Kidney epithelial cell (primary cell): ENCODE measurements at regions not wholly inside any gene's neighbourhood (a gene's known extent, or its start where the extent isn't known, plus 50 kb on each side); places are given as distances from the start of the nearest gene placed in this dataset.
A peak's percentile ranks its signal among the peaks of the same experiment; 100 is the strongest.

Experiments used
- DNase-seq: peaks from one replicate; pipeline ENCODE4 v3.0.0-alpha.2; 2010; ENCODE audit warnings: low read depth
- H3K27me3 ChIP-seq: 2 replicates; pipeline ENCODE4 v1.6.0; 2011; ENCODE audit warnings: low read length; ENCODE audit not compliant: control insufficient read depth, insufficient read depth
- H3K36me3 ChIP-seq: 2 replicates; pipeline ENCODE4 v1.5.1; 2011; ENCODE audit warnings: low read length; ENCODE audit not compliant: control insufficient read depth, insufficient read depth
- H3K4me3 ChIP-seq: 2 replicates; pipeline ENCODE4 v1.5.1; 2011; ENCODE audit warnings: low read depth, mild to moderate bottlenecking, control low read depth, low read length
- TF ChIP-seq, protein P1 (sequence below): IDR thresholded peaks from 2 replicates; pipeline ENCODE4 v1.5.1; 2011; ENCODE audit warnings: mild to moderate bottlenecking, moderate library complexity, low read length, control low read depth, inconsistent platforms; ENCODE audit not compliant: insufficient read depth, poor library complexity, severe bottlenecking

DNA sequence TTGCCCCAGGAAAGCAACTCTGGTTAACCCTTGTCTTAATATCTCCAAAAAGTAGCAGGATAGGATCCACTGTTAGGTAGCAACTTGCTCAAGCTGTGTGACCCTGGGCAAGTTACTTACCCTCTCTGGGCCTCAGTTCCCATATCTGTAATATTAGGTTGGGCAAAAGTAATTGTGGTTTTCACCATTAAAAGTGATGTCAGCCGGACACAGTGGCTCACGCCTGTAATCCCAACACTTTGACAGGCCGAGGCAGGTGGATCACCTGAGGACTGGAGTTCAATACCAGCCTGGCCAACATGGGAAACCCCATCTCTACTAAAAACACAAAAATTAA, 179.3 kb downstream of the FOXL1 start:
- TF ChIP-seq, protein P1, sequence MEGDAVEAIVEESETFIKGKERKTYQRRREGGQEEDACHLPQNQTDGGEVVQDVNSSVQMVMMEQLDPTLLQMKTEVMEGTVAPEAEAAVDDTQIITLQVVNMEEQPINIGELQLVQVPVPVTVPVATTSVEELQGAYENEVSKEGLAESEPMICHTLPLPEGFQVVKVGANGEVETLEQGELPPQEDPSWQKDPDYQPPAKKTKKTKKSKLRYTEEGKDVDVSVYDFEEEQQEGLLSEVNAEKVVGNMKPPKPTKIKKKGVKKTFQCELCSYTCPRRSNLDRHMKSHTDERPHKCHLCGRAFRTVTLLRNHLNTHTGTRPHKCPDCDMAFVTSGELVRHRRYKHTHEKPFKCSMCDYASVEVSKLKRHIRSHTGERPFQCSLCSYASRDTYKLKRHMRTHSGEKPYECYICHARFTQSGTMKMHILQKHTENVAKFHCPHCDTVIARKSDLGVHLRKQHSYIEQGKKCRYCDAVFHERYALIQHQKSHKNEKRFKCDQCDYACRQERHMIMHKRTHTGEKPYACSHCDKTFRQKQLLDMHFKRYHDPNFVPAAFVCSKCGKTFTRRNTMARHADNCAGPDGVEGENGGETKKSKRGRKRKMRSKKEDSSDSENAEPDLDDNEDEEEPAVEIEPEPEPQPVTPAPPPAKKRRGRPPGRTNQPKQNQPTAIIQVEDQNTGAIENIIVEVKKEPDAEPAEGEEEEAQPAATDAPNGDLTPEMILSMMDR: no peak
- no peaks in the 10 kb centered on the region for H3K36me3 ChIP-seq
- H3K4me3 ChIP-seq: no peak overlapping the region
- H3K27me3 ChIP-seq: peaks cover 2% of the 10 kb centered on the region
- no peak for DNase-seq

DNA sequence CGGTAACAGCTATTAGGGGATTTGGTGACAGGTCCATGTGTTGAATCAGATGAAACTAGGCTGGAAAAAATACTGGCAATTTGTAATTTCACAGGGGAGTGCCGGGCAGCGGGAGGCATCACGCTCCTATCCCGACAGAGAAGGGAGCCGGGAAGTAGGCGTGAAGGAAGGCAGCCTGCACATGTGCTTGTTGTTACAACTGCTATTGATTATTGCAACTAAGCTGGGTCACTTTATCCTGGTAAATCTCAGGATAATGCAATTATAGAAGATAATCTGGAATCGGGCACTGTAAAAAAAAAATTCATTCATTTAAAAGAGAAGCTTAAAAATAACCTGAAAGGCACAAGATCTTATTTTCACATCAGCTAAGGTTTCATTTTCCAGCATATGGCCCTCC, 180.6 kb downstream of the FOXL1 start:
- TF ChIP-seq, protein P1: no peak
- peaks cover 2% of the 10 kb centered on the region for H3K27me3 ChIP-seq
- no peak for DNase-seq
- no peak overlapping the region for H3K4me3 ChIP-seq
- no peaks in the 10 kb centered on the region for H3K36me3 ChIP-seq

DNA sequence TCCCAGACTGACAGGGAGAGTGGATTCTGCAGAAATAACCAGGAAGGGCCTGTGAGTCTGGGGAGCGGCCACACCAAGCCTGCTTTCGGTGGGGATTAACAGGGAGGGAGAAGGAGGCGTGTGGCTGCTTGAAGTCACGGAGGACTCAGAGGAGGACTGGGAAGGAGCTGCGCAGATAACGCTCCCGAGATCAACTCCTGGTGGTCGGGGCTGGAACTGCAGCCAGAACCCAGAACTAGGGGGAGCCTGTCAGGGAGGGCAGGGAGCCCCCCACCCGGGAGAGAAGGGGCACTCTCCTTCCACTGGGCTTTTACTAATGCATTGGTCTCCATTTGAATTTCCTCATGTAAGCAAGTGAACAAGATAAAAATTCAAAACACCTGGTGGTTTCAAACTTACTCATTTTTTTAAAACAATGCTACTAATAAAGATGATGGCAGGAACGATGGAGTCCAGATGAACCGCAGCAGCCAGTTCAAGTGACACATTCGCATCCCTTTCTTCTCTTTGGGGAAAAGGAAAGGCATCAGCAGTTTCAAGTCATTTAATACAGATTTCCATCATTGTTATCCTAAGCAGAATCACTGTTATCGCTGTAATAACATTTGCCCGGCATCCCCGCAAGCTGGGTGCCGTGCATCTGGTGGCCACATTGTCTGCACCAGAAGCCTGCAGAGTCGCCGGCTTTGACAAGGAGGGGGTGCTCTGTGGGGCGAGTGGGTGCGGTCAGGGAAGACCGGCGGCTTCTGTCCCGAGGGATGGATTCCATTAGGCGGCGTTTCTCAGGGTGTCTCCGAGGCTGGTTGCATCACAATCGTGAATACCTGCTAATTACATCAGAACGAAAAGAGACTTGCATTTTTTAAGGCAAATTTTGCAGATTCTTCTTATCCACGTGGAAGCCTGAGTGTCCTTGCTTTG, 183.0 kb downstream of the FOXL1 start:
- H3K27me3 ChIP-seq: peaks cover 2% of the 10 kb centered on the region
- DNase-seq: no peak
- H3K36me3 ChIP-seq: no peaks in the 10 kb centered on the region
- TF ChIP-seq, protein P1: peak; percentile 87
- H3K4me3 ChIP-seq: no peak overlapping the region

DNA sequence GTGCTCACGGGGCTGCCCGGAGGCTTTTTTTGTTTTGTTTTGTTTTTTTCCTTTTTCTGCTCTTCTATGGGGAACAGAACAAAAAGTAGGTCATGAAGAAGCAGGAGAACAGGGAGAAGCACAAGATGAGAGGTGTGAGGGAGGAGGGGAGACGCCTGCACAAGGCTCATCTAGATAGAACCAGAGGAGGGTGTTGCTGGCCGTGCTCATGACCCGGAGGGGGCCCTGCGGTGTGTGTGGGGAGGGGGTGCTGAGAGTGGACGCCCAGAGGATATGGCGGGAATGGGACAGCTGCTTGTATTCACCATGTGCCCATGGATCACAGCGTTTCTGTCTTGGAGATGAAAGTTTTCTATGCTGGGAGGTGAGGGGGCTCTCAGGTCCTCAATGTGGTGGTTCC, 183.7 kb downstream of the FOXL1 start:
- TF ChIP-seq, protein P1: no peak
- Histone ChIP-seq H3K4me3 (no peak overlapping the region), H3K27me3 (peaks cover 2% of the 10 kb centered on the region), H3K36me3 (no peaks in the 10 kb centered on the region)
- DNase-seq: no peak

DNA sequence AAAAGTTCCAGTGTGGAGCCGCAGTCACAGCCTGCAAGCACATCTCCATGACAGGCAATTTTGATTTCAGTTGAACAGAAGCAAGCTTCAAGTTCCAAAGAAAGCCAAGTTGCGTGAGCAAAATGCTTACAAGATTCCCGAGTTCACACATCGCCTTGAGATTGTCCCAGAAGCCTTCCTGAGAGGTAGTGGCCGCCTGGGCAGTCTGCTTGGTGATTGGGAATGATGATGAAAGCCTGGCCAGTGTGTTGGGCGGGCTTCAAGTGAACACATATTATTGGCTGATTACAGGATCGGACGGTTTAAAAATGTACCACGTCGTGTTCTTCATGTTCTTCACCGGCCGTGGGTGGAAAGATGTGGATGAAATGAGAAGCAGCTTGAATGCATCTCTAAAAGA, 185.5 kb downstream of the FOXL1 start:
- TF ChIP-seq, protein P1: no peak
- Histone ChIP-seq H3K27me3 (peaks cover 2% of the 10 kb centered on the region), H3K36me3 (no peaks in the 10 kb centered on the region), H3K4me3 (no peak overlapping the region)
- no peak for DNase-seq

DNA sequence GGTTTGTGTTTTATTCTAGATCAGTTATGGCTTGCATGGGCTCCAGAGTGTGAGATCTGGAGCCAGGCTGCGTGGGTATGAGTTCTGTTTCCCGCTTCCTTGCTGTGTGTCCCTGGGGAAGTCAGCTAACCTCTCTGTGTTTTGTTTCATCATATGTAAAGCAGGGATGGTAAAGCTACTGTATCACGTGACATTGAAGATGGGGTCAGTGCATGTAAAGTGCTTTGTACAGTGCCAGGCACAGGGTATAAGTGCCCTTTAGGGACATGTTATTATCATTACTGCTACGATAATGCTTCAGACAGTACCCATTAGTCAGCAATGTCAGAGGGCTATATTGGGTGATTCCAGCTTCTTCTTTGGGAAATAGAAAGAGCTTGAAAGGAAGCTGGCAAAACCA, 186.2 kb downstream of the FOXL1 start:
- H3K27me3 ChIP-seq: peaks cover 2% of the 10 kb centered on the region
- DNase-seq: no peak
- no peaks in the 10 kb centered on the region for H3K36me3 ChIP-seq
- no peak overlapping the region for H3K4me3 ChIP-seq
- TF ChIP-seq, protein P1: no peak
